Mucosa of rectum (tissue), 2 donors: ENCODE measurements at regions not wholly inside any gene's neighbourhood (a gene's known extent, or its start where the extent isn't known, plus 50 kb on each side); places are given as distances from the start of the nearest gene placed in this dataset.
A peak's percentile ranks its signal among the peaks of the same experiment; 100 is the strongest.
"Not testable (repeated sequence)": the region's sequence is repeated elsewhere in the genome, so short reads cannot be mapped to it uniquely, and the experiment has no call there.

Source experiments
- H3K27ac ChIP-seq, 2 donors: one replicate each; pipeline ENCODE4 v1.7.0; 2013; ENCODE audit warnings: inconsistent platforms in 2 of 2, low read depth in 2 of 2, low read length in 2 of 2
- H3K27me3 ChIP-seq, 2 donors: one replicate each; pipeline ENCODE4 v1.7.0; 2013; ENCODE audit warnings: low read length in 2 of 2; ENCODE audit not compliant: control insufficient read depth in 2 of 2, insufficient read depth in 2 of 2
- H3K36me3 ChIP-seq, 2 donors: one replicate each; pipeline ENCODE4 v1.7.0; 2013; ENCODE audit warnings: low read length in 2 of 2; ENCODE audit not compliant: control insufficient read depth in 2 of 2, insufficient read depth in 2 of 2
- H3K4me1 ChIP-seq, 2 donors: one replicate each; pipeline ENCODE4 v1.7.0; 2013; ENCODE audit warnings: low read length in 2 of 2, mild to moderate bottlenecking in 1 of 2; ENCODE audit not compliant: control insufficient read depth in 2 of 2, insufficient read depth in 2 of 2
- H3K4me3 ChIP-seq, 2 donors: one replicate each; pipeline ENCODE4 v1.7.0; 2013; ENCODE audit warnings: low read length in 2 of 2
- H3K9ac ChIP-seq, 2 donors: one replicate each; pipeline ENCODE4 v1.7.0; 2013; ENCODE audit warnings: low read length in 2 of 2, low read depth in 1 of 2, mild to moderate bottlenecking in 1 of 2
- H3K9me3 ChIP-seq, 2 donors: one replicate each; pipeline ENCODE4 v1.7.0; 2013; ENCODE audit warnings: low read length in 2 of 2; ENCODE audit not compliant: control insufficient read depth in 2 of 2
- donor health status: healthy.
- donor health status: Normal muscosa, but diverticular disease.

- Histone ChIP-seq H3K9me3 (no peaks in the 10 kb centered on the region), H3K9ac (no peak overlapping the region), H3K4me3 (no peak overlapping the region), H3K27ac (no peak overlapping the region), H3K4me1 (peaks cover 10 to 20% of the 10 kb centered on the region in 2 donors), H3K27me3 (peaks cover 0 to 2% of the 10 kb centered on the region in 2 donors), H3K36me3 (no peaks in the 10 kb centered on the region)
Observed at GRCh38 chr13:30830638-30830965, 75.5 kb upstream of the MEDAG start.

GRCh38 chr13:30831515-30831914 lies 74.6 kb upstream of the MEDAG start:
- Histone ChIP-seq H3K4me3 (no peak overlapping the region), H3K9ac (no peak overlapping the region), H3K27me3 (peaks cover 0 to 2% of the 10 kb centered on the region in 2 donors), H3K27ac (no peak overlapping the region), H3K4me1 (peaks cover 13 to 27% of the 10 kb centered on the region in 2 donors), H3K9me3 (no peaks in the 10 kb centered on the region), H3K36me3 (no peaks in the 10 kb centered on the region)

GRCh38 chr13:30832377-30832776 lies 73.7 kb upstream of the MEDAG start:
- Histone ChIP-seq H3K9ac (no peak overlapping the region), H3K4me1 (peaks cover 13 to 27% of the 10 kb centered on the region in 2 donors), H3K27ac (peak overlapping the region; percentile 13 to 41), H3K27me3 (peaks cover 0 to 2% of the 10 kb centered on the region in 2 donors), H3K9me3 (no peaks in the 10 kb centered on the region), H3K4me3 (no peak overlapping the region), H3K36me3 (no peaks in the 10 kb centered on the region)

GRCh38 chr13:30832845-30833332 lies 73.2 kb upstream of the MEDAG start:
- Histone ChIP-seq H3K36me3 (no peaks in the 10 kb centered on the region), H3K9ac (peak overlapping the region in 1 of 2 donors; percentile 60), H3K27ac (peak overlapping the region in 1 of 2 donors; percentile 55), H3K4me1 (peaks cover 13 to 27% of the 10 kb centered on the region in 2 donors), H3K9me3 (no peaks in the 10 kb centered on the region), H3K27me3 (peaks cover 0 to 2% of the 10 kb centered on the region in 2 donors), H3K4me3 (peak overlapping the region in 1 of 2 donors; percentile 34)

DNA sequence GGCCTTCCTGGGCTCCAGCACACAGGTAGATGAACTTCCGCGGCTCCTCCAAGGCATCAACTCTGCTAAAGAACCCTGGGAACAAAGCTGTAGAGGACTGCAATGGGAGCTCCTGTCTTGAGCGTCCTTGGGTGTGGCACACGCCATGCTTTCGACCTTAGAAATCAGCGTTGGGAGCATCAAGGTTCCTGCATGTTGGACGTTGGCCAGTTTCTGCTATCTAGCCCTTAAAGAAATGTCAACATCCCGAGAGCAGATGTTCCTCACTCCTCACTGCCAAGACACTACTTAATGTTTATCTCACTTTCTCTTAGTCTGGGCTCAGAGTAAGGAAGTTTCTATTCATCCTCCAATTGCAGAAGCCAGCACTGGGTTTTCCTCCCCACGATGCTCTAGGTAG lies 70.6 kb upstream of the MEDAG start:
- Histone ChIP-seq H3K9ac (no peak overlapping the region), H3K27ac (peak overlapping the region; percentile 12 to 18), H3K4me3 (peak overlapping the region in 1 of 2 donors; percentile 16), H3K36me3 (no peaks in the 10 kb centered on the region), H3K4me1 (peaks cover 13 to 27% of the 10 kb centered on the region in 2 donors), H3K9me3 (no peaks in the 10 kb centered on the region), H3K27me3 (no peaks in the 10 kb centered on the region)

- Histone ChIP-seq H3K27ac (no peak overlapping the region), H3K4me1 (peaks cover 8 to 19% of the 10 kb centered on the region in 2 donors), H3K9me3 (no peaks in the 10 kb centered on the region), H3K36me3 (no peaks in the 10 kb centered on the region), H3K9ac (no peak overlapping the region), H3K27me3 (no peaks in the 10 kb centered on the region), H3K4me3 (no peak overlapping the region)
Observed at GRCh38 chr13:30837227-30838159, 68.6 kb upstream of the MEDAG start.

DNA sequence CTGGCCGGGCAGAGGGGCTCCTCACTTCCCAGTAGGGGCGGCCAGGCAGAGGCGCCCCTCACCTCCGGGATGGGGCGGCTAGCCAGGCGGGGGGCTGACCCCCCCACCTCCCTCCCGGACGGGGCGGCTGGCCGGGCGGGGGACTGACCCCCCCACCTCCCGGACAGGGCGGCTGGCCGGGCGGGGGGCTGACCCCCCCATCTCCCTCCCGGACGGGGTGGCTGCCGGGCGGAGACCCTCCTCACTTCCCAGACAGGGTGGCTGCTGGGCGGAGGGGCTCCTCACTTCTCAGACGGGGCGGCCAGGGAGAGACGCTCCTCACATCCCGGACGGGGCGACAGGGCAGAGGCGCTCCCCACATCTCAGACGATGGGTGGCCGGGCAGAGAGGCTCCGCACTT lies 66.4 kb upstream of the MEDAG start:
- H3K4me1 ChIP-seq: peaks cover 11 to 13% of the 10 kb centered on the region in 2 donors
- not testable (repeated sequence) for H3K36me3 ChIP-seq, H3K4me3 ChIP-seq, H3K27ac ChIP-seq, H3K9ac ChIP-seq, H3K27me3 ChIP-seq, H3K9me3 ChIP-seq

DNA sequence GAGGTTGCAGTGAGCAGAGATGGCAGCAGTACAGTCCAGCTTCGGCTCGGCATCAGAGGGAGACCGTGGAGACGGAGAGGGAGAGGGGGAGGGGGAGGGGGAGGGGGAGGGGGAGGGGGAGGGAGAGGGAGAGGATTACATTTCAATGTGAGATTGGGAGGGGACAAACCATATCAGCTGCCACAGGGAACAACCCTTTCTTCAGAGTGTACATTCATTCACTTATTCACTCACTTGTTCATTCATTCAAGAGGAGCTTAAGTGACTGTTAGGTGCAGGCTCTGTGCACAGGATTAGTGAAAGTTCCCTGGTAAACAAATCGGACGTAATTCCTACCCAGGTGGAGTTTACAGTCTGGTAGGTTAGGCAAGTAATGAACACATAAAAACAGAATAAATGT lies 65.6 kb upstream of the MEDAG start:
- Histone ChIP-seq H3K9ac (no peak overlapping the region), H3K4me3 (no peak overlapping the region), H3K27ac (no peak overlapping the region), H3K9me3 (no peaks in the 10 kb centered on the region), H3K36me3 (no peaks in the 10 kb centered on the region), H3K4me1 (peaks cover 7 to 8% of the 10 kb centered on the region in 2 donors), H3K27me3 (no peaks in the 10 kb centered on the region)

DNA sequence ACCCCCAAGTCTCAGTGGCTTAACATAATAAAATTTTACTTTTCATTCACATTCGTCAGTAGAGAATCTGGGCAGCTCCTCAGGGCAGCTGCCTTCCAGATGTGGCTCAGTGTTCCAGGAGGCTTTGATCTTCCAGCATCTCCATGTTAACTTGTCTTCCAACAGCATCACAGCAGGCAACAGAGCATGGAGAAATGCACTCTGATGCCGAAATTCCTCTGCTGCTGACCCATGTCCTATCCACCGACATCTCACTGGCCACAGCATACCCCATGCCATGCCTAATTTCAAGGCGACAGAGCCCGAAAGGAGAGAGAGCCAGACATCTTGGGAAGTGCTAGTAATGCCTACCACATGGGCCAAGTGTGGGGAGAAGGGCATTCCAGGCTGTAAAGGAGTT lies 64.9 kb upstream of the MEDAG start:
- Histone ChIP-seq H3K4me1 (peaks cover under 1 to 4% of the 10 kb centered on the region in 2 donors), H3K36me3 (no peaks in the 10 kb centered on the region), H3K27me3 (no peaks in the 10 kb centered on the region), H3K27ac (no peak overlapping the region), H3K9ac (no peak overlapping the region), H3K9me3 (no peaks in the 10 kb centered on the region), H3K4me3 (no peak overlapping the region)

DNA sequence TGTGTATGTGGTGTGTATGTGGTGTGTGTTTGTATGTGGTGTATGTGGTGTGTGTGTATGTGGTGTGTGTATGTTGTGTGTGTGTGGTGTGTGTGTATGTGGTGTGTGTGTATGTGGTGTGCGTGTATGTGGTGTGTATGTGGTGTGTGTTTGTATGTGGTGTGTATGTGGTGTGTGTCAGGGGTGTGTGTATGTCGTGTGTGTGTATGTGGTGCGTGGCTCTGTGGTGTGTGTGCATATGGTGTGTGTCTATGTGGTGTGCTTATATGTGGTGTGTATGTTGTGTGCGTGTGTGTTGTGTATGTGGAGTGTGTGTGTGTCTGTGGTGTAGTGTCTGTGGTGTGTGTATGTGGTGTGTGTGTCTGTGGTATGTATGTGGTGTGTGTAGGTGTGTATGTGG lies 62.5 kb upstream of the MEDAG start:
- peaks cover 0 to 6% of the 10 kb centered on the region in 2 donors for H3K4me1 ChIP-seq

More for the DNA sequence above, 62.5 kb upstream of the MEDAG start:
- H3K9me3 ChIP-seq: no peaks in the 10 kb centered on the region
- H3K9ac ChIP-seq: no peak overlapping the region
- no peak overlapping the region for H3K4me3 ChIP-seq
- H3K27me3 ChIP-seq: no peaks in the 10 kb centered on the region
- H3K36me3 ChIP-seq: no peaks in the 10 kb centered on the region
- H3K27ac ChIP-seq: no peak overlapping the region
